ENCODE measurements at regions not wholly inside any gene's neighbourhood (a gene's known extent, or its start where the extent isn't known, plus 50 kb on each side); places are given as distances from the start of the nearest gene placed in this dataset.

- TF ChIP-seq CTCF (IDR thresholded peaks at IDR 0.05) (no peak), POLR2A (IDR thresholded peaks at IDR 0.05) (no peak), POLR2AphosphoS5 (IDR thresholded peaks at IDR 0.05) (no peak)
These were observed 95.9 kb upstream of the PTHLH start for GRCh38 chr12:28068467-28068866.

All from upper lobe of left lung (tissue), 4 donors.